Activated CD4-positive, CD25-positive, alpha-beta regulatory T cell treated with anti-CD3 and anti-CD28 coated beads, Interleukin-2, amount 50 U/mL, for 72 hours (primary cell): ENCODE measurements at regions not wholly inside any gene's neighbourhood (a gene's known extent, or its start where the extent isn't known, plus 50 kb on each side); places are given as distances from the start of the nearest gene placed in this dataset.

ENCODE experiments used
- DNase-seq: peaks from one replicate; pipeline ENCODE4 v3.0.0; 2021

- no peak for DNase-seq
Observed at GRCh38 chr16:56087626-56088025, 103.7 kb upstream of the GNAO1 start.

DNA sequence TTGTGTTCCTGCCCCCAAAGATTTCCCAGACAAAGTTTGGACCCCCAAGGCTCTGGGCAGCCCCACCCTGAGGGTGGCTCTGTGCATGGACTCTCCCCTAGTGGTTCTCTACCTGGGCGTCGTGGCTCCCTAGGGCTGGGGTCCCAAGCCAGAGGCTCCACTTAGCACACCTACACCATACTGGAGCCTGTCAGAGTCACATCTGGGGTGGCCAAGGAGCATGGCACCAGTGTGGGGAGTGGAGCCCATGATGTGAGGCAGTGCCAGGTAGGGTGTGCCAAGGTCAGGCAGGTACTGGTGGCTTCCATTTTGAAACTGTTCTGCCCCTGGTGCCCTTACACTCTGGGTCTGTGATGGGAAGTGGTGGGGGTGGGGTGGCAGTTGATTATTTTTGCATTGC, 109.9 kb upstream of the GNAO1 start:
- DNase-seq, result no peak

DNA sequence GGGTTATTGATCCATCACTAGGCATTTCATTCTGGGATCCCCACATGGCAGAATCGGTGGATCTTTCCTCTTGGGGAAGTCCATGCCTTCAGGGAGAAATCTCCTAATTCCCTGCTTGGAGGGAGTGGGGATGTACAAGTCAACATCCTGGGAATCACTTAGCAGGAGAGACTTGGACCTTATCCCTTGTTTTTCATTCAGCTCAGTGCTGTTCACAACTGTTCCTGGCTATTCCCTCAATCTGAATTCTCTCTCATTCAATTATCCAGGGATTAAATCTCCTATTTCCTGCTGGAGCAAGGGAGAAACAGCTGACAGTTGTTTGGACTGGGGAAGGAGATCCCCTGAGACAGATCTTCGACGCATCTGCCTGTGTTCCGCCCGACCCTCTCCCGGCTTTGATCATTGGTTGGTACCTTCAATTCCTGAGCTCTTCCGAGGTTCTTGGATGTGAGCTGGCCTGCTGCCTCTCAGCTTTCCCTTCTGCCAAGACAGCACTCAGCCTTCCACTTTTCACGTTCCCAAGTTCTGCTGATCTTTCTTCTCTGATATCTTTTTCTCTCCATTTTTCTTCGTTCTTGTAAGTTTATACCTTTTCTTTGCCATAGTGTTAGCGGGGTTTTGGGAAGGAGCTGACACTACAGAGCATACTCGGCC, 115.4 kb upstream of the GNAO1 start:
- DNase-seq, result no peak

GRCh38 chr16:56073508-56073907, 117.8 kb upstream of the GNAO1 start:
- no peak for DNase-seq

- no peak for DNase-seq
Observed at GRCh38 chr16:56072096-56072495, 119.2 kb upstream of the GNAO1 start.

DNA sequence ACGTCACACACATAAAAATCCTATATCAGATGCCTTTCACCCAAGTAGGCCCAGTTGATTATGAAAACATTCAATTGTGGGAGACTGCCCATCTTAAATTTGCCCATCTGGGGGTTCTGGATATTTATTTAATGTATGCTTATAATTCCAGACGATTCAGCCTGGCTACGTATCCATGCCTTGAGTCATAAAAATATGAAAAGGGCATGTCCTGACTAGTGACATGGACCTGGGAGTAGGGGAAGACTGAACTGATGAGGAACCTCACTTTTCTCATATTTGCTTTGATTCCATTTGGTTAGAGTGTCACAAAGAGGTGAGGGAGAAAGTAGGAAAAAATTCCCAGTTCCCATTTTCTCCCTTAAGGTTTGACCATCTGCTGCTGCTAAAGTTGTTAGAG, 122.5 kb upstream of the GNAO1 start:
- DNase-seq, result no peak

DNA sequence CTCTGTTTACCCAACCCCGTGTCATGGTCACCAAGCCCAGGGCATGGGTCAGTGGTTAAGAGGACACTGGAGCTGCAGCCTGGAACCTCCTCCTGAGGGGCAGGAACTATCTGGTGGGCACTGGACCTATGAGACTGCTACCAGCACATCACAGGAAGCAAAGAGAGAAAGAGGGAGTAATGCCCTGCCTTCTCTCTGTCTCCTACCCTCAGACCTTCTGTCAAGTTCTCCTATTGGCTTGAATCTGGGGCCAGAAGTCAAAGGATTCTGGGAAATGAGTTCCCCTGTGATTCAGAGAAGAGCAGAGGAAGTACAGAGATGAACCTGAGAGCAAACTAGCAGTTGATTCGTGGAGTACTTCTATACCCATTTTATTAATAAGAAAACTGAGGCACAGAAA, 123.0 kb upstream of the GNAO1 start:
- no peak for DNase-seq

DNA sequence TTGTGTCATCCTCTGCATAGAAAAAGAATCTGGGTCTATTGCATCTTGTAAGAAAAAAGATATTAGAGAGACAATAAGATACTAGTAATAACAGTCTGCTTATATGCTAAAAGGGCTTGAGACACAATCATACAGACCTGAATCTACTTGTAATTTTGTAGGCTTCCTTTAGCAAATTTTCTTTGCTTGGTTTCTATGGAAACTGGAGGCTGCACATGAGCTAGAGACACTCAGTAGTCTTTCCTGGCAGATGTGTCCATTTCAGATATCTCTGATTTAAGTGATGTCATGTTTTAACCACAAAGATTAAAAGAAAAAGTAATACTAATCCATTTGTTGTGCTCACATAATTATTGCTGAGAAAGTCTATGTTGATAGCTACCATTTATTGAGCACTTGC, 123.9 kb upstream of the GNAO1 start:
- no peak for DNase-seq

DNA sequence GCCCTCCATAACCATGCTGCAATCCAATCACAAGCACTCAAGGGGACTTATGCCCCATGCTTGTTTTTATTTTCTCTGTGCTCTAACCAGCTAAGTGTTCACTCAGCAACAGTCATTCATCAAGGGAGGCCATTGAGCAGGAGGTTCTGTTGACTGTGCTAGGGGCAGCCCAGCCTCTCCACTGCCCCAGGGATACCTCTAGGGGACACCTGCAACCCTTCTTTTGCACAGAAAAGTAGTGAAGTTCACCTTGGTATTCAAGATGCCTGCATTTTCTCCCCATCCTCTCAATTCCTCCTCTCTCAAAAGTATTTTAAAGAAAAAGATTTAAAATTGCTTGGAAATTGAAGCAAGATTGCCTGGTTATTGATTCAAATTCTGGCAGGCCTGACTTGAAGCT, 124.7 kb upstream of the GNAO1 start:
- no peak for DNase-seq

DNA sequence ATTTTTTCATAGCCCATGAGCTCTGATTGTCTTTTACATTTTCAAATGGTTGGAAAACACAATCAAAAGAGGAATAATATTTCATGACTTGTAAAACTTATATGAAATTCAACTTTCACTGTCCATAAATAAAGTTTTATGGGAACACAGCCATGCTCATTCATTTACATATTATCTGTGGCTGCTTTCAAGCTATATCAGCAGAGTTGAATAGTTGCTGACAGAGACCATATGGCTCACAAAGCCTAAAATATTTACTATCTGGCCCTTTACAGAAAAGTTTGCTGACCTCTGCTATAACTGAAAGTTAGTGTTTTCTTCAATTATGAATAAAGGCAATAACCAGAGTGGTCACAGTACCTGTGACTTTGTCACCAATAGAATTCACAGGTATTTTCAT, 128.2 kb upstream of the GNAO1 start:
- DNase-seq, result no peak

GRCh38 chr16:56057151-56057550, 134.1 kb upstream of the GNAO1 start:
- no peak for DNase-seq

GRCh38 chr16:56050916-56051315, 140.4 kb upstream of the GNAO1 start:
- DNase-seq, result no peak

- no peak for DNase-seq
Observed at GRCh38 chr16:56048425-56049105, 142.7 kb upstream of the GNAO1 start.

GRCh38 chr16:56047307-56048234, 143.7 kb upstream of the GNAO1 start:
- no peak for DNase-seq

DNA sequence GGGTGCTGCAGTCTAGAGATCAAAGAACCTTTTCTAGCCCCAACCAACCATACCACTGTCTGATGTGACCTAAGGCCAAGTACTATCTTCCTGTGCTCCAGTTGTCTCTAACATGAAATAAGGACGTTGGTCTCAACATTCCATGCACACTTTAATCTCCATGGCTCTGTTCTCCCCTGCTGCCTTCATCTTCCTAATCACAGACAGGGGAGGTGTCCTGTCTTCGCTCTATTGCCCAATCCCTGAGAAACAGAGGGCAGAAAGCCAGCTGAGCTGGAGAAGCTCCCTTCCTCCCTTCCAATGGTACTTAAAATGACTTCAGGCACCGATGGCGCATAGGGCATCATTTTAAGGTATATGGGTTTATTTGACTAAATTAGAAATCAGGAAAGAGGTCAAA, 148.9 kb upstream of the GNAO1 start:
- DNase-seq, result no peak

DNA sequence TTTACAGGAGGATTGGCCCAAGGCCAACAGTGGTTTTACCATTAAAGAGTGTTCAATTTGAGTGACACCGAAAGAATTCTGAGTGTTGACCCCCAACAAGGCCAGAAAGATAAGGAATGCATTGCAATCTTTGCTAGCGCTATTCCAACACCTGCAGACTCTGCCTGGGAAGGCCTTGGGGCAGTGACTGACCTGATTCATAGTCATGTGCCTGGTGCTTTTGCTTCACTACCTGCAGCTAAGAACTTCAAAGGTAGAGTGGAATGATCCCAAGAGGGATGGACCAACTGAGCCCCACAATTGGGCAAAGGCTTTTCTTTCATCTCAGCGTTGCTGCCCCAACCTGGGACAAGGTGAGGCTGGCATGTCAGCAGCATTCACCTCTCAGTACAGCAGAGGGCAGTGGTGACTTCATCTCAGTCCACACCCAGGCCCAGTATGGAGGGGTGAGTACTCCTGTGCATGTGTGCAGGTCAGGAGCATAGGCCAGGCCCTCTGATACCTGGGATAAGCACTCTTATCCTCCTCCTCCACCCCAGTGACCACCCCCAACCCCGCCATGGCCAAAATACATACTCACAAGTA, 149.6 kb upstream of the GNAO1 start:
- DNase-seq, result no peak

DNA sequence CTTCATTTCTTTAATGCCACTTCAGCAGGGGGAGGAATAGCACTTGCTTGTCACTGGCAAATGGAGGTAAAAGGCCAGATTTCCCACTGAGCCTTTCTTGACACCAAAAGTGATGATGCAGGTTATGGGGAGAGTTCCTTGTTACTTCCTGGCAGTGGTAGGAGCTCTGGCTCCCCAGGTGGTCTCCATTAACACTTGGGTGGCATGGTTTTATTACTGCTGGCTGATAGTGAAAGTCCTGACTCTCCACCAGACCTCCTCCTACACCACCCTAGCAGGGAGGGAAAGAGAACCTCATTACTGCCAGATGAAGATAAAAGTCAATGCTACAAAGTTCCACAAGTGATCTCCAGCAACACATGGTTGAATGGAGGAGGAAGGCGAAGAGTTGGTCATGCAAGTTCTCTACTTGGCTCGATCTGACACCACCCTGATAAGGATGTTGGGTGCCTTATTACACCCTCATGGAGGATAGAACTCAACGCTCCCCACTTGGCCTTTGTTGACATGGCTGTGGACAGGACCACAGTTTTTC, 152.7 kb upstream of the GNAO1 start:
- DNase-seq, result no peak

- no peak for DNase-seq
Observed at GRCh38 chr16:56032072-56032471, 156.9 kb upstream of the CES5A start.

GRCh38 chr16:56029026-56029425, 153.9 kb upstream of the CES5A start:
- no peak for DNase-seq

- no peak for DNase-seq
Observed at GRCh38 chr16:56022818-56023217, 147.6 kb upstream of the CES5A start.

GRCh38 chr16:56019274-56019673, 144.1 kb upstream of the CES5A start:
- DNase-seq, result no peak

DNA sequence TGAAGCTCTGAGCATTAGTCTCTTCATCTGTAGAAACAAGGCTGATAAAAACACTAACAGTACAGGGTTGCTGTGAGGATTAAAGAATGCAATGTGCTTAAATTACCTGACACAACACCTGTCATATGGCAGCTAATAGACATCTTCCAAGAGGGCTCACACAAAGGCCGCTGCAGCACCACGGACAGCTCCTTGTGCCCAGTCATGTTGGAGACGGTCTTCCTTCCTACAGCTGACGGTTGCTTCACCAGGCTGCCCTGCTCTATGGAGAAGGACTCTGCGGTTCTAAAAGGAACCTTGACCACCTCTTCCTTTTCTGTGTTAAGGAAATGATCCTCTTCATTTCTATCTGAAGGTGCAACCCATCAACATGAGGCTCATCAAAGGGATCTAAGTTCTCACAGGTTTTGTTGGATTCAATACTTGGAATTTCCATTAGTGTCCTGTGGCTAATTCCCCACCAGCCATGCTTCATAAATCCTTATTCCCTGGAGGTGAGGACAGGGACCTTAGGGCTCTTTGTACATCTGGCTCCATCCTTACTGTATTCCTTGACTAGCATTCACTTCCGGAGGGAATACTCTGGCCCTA, 138.9 kb upstream of the CES5A start:
- no peak for DNase-seq

DNA sequence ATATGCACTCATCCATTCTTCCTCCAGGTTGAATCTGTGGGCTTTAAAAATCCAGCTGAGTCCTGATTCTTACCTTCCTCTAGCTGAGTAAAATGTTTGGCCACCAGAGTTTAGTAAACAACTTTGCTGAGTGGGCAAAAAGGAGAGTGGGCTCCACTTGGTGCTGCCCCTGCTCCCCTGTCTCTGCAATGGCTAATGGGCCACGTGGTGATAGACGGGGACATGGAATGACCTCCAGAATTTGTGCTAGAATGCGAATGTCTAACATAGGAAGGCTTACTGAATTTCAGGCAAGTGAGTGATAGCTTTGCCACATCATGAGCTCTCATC, 137.3 kb upstream of the CES5A start:
- DNase-seq, result no peak
